HG02759 (cell line): ENCODE measurements at regions not wholly inside any gene's neighbourhood (a gene's known extent, or its start where the extent isn't known, plus 50 kb on each side); places are given as distances from the start of the nearest gene placed in this dataset.

Source experiments
- ATAC-seq: cut with Tn5 transposase; IDR thresholded peaks from one replicate; pipeline ENCODE4 v1.9.1; 2021; ENCODE audit warnings: mild to moderate bottlenecking, moderate library complexity; ENCODE audit not compliant: unreplicated experiment

- ATAC-seq = no peak
Measured at GRCh38 chr14:85390236-85390635, 139.7 kb upstream of the FLRT2 start.

GRCh38 chr14:85391455-85391854, 138.5 kb upstream of the FLRT2 start:
- ATAC-seq = no peak

GRCh38 chr14:85391892-85392291, 138.1 kb upstream of the FLRT2 start:
- no peak for ATAC-seq

- no peak for ATAC-seq
Measured at GRCh38 chr14:85399186-85399585, 130.8 kb upstream of the FLRT2 start.

- ATAC-seq = no peak
Measured at GRCh38 chr14:85400678-85401077, 129.3 kb upstream of the FLRT2 start.

- no peak for ATAC-seq
Measured at GRCh38 chr14:85401384-85401783, 128.6 kb upstream of the FLRT2 start.

GRCh38 chr14:85402569-85403162, 127.3 kb upstream of the FLRT2 start:
- no peak for ATAC-seq

GRCh38 chr14:85409481-85410210, 120.3 kb upstream of the FLRT2 start:
- ATAC-seq = no peak

- no peak for ATAC-seq
Measured at GRCh38 chr14:85412756-85413155, 117.2 kb upstream of the FLRT2 start.

GRCh38 chr14:85413836-85414526, 116.0 kb upstream of the FLRT2 start:
- ATAC-seq = no peak

- ATAC-seq = no peak
Measured at GRCh38 chr14:85415015-85415712, 114.8 kb upstream of the FLRT2 start.

- ATAC-seq = no peak
Measured at GRCh38 chr14:85416771-85417170, 113.2 kb upstream of the FLRT2 start.

GRCh38 chr14:85417396-85417795, 112.5 kb upstream of the FLRT2 start:
- ATAC-seq = no peak

GRCh38 chr14:85418721-85419120, 111.2 kb upstream of the FLRT2 start:
- no peak for ATAC-seq

GRCh38 chr14:85420278-85420677, 109.7 kb upstream of the FLRT2 start:
- ATAC-seq = no peak

- no peak for ATAC-seq
Measured at GRCh38 chr14:85420707-85421106, 109.2 kb upstream of the FLRT2 start.

- no peak for ATAC-seq
Measured at GRCh38 chr14:85421186-85421877, 108.6 kb upstream of the FLRT2 start.

- ATAC-seq = no peak
Measured at GRCh38 chr14:85423889-85424288, 106.1 kb upstream of the FLRT2 start.

- ATAC-seq = no peak
Measured at GRCh38 chr14:85425507-85425906, 104.4 kb upstream of the FLRT2 start.

- ATAC-seq = no peak
Measured at GRCh38 chr14:85426068-85426935, 103.6 kb upstream of the FLRT2 start.
